BE2C (cell line): ENCODE measurements at regions not wholly inside any gene's neighbourhood (a gene's known extent, or its start where the extent isn't known, plus 50 kb on each side); places are given as distances from the start of the nearest gene placed in this dataset.

Experiments used
- DNase-seq: peaks from one replicate; pipeline ENCODE4 v3.0.0-alpha.2; 2020
- H3K27me3 ChIP-seq: fragments of 250-450 bp; sonication (Bioruptor Pico); 2 replicates; pipeline ENCODE4 v1.5.1; 2020; ENCODE audit warnings: mild to moderate bottlenecking
- H3K36me3 ChIP-seq: fragments of 250-450 bp; sonication (Bioruptor Pico); 2 replicates; pipeline ENCODE4 v1.5.1; 2020; ENCODE audit warnings: mild to moderate bottlenecking
- H3K4me1 ChIP-seq: fragments of 250-450 bp; sonication (Bioruptor Pico); 2 replicates; pipeline ENCODE4 v1.5.1; 2020
- H3K4me3 ChIP-seq: 2 replicates; pipeline ENCODE4 v1.5.1; 2011; ENCODE audit warnings: low read depth, low read length
- H3K9me3 ChIP-seq: fragments of 250-450 bp; sonication (Bioruptor Pico); 2 replicates; pipeline ENCODE4 v1.5.1; 2020
- CTCF ChIP-seq: IDR thresholded peaks from 2 replicates; pipeline ENCODE4 v1.5.1; 2012; ENCODE audit warnings: mild to moderate bottlenecking, low read depth, low read length

- TF ChIP-seq CTCF: peak; percentile 40
- no peaks in the 10 kb centered on the region for H3K4me1 ChIP-seq
- no peaks in the 10 kb centered on the region; the same call in 1 of the 2 replicates for H3K27me3 ChIP-seq
- H3K9me3 ChIP-seq: no peaks in the 10 kb centered on the region
- DNase-seq: no peak
- H3K36me3 ChIP-seq: no peaks in the 10 kb centered on the region
- no peak overlapping the region for H3K4me3 ChIP-seq
Observed at GRCh38 chr14:94681300-94682060, 69.3 kb downstream of the SERPINA3 start.

- no peak for DNase-seq
- Histone ChIP-seq H3K9me3 (no peaks in the 10 kb centered on the region), H3K36me3 (no peaks in the 10 kb centered on the region), H3K27me3 (no peaks in the 10 kb centered on the region; the same call in 1 of the 2 replicates), H3K4me3 (no peak overlapping the region), H3K4me1 (no peaks in the 10 kb centered on the region)
- no peak for TF ChIP-seq CTCF
Observed at GRCh38 chr14:94680862-94681288, 68.7 kb downstream of the SERPINA3 start.

GRCh38 chr14:94679937-94680861 lies 68.0 kb downstream of the SERPINA3 start:
- Histone ChIP-seq H3K4me3 (no peak overlapping the region), H3K27me3 (no peaks in the 10 kb centered on the region; the same call in 1 of the 2 replicates), H3K9me3 (no peaks in the 10 kb centered on the region), H3K4me1 (no peaks in the 10 kb centered on the region), H3K36me3 (no peaks in the 10 kb centered on the region)
- TF ChIP-seq CTCF: no peak
- DNase-seq: no peak

GRCh38 chr14:94679106-94679810 lies 67.1 kb downstream of the SERPINA3 start:
- no peak for TF ChIP-seq CTCF
- Histone ChIP-seq H3K4me3 (no peak overlapping the region), H3K4me1 (no peaks in the 10 kb centered on the region), H3K36me3 (no peaks in the 10 kb centered on the region), H3K27me3 (no peaks in the 10 kb centered on the region; the same call in 1 of the 2 replicates), H3K9me3 (no peaks in the 10 kb centered on the region)
- no peak for DNase-seq

GRCh38 chr14:94677747-94678146 lies 65.6 kb downstream of the SERPINA3 start:
- H3K4me1 ChIP-seq: no peaks in the 10 kb centered on the region
- no peaks in the 10 kb centered on the region for H3K9me3 ChIP-seq
- H3K27me3 ChIP-seq: no peaks in the 10 kb centered on the region; the same call in none of the 2 replicates
- H3K4me3 ChIP-seq: no peak overlapping the region
- no peak for DNase-seq
- no peaks in the 10 kb centered on the region for H3K36me3 ChIP-seq
- no peak for TF ChIP-seq CTCF
